ENCODE measurements at regions not wholly inside any gene's neighbourhood (a gene's known extent, or its start where the extent isn't known, plus 50 kb on each side); places are given as distances from the start of the nearest gene placed in this dataset.

GRCh38 chr5:96157077-96157780, 195.6 kb upstream of the ELL2 start:
- no peak for DNase-seq (ENCODE audit: low read depth)
- TF ChIP-seq CTCF (conservative IDR thresholded peaks at IDR 0.05; ENCODE audit: low read depth, low read length), result no peak
- H3K4me3 ChIP-seq (ENCODE audit: low read depth, low read length), result no peak overlapping the region

- DNase-seq (ENCODE audit: low read depth), result no peak
- H3K4me3 ChIP-seq (ENCODE audit: low read depth, low read length), result no peak overlapping the region
- no peak for TF ChIP-seq CTCF (conservative IDR thresholded peaks at IDR 0.05; ENCODE audit: low read depth, low read length)
Observed at GRCh38 chr5:96155147-96155546, 193.5 kb upstream of the ELL2 start.

GRCh38 chr5:96151891-96152290, 190.2 kb upstream of the ELL2 start:
- H3K4me3 ChIP-seq (ENCODE audit: low read depth, low read length), result no peak overlapping the region
- no peak for DNase-seq (ENCODE audit: low read depth)
- TF ChIP-seq CTCF (conservative IDR thresholded peaks at IDR 0.05; ENCODE audit: low read depth, low read length), result no peak

GRCh38 chr5:96150007-96150406, 188.4 kb upstream of the ELL2 start:
- TF ChIP-seq CTCF (conservative IDR thresholded peaks at IDR 0.05; ENCODE audit: low read depth, low read length), result no peak
- no peak for DNase-seq (ENCODE audit: low read depth)
- H3K4me3 ChIP-seq (ENCODE audit: low read depth, low read length), result no peak overlapping the region

- H3K4me3 ChIP-seq (ENCODE audit: low read depth, low read length), result no peak overlapping the region
- DNase-seq (ENCODE audit: low read depth), result no peak
- no peak for TF ChIP-seq CTCF (conservative IDR thresholded peaks at IDR 0.05; ENCODE audit: low read depth, low read length)
Observed at GRCh38 chr5:96149546-96149945, 187.9 kb upstream of the ELL2 start.

- TF ChIP-seq CTCF (conservative IDR thresholded peaks at IDR 0.05; ENCODE audit: low read depth, low read length), result no peak
- no peak for DNase-seq (ENCODE audit: low read depth)
- no peak overlapping the region for H3K4me3 ChIP-seq (ENCODE audit: low read depth, low read length)
Observed at GRCh38 chr5:96149021-96149420, 187.4 kb upstream of the ELL2 start.

- TF ChIP-seq CTCF (conservative IDR thresholded peaks at IDR 0.05; ENCODE audit: low read depth, low read length), result no peak
- H3K4me3 ChIP-seq (ENCODE audit: low read depth, low read length), result no peak overlapping the region
- DNase-seq (ENCODE audit: low read depth), result no peak
Observed at GRCh38 chr5:96148376-96148775, 186.7 kb upstream of the ELL2 start.

Data from epithelial cell of proximal tubule (primary cell).